NCI-H2227 (cell line): ENCODE measurements at regions not wholly inside any gene's neighbourhood (a gene's known extent, or its start where the extent isn't known, plus 50 kb on each side); places are given as distances from the start of the nearest gene placed in this dataset.
A peak's percentile ranks its signal among the peaks of the same experiment; 100 is the strongest.
"Not testable (repeated sequence)": the region's sequence is repeated elsewhere in the genome, so short reads cannot be mapped to it uniquely, and the experiment has no call there.

Experiments
- DNase-seq: peaks from one replicate; lab custom pipeline; 2025; ENCODE audit not compliant: unreplicated experiment; lab: John Stamatoyannopoulos, UW

DNA sequence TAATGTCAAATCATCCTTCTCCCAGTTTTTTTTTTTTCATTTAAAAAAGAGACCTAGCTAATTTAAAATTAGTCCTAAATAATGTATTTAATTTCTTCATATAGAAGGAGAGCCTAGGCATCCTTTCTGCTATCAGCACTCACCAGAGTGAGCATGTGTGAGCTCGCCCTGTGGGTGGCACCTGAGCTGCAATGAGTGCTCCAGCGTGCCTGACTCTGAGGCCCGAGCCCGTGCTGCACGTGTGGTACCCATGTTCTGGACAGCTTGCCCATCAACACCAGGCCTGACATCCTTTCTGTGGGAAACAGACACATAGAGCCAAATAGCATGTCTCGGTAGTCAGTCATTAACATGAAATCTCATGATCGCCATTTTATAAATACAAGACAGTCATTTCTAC lies 381.4 kb downstream of the DTWD2 start:
- no peak for DNase-seq

DNA sequence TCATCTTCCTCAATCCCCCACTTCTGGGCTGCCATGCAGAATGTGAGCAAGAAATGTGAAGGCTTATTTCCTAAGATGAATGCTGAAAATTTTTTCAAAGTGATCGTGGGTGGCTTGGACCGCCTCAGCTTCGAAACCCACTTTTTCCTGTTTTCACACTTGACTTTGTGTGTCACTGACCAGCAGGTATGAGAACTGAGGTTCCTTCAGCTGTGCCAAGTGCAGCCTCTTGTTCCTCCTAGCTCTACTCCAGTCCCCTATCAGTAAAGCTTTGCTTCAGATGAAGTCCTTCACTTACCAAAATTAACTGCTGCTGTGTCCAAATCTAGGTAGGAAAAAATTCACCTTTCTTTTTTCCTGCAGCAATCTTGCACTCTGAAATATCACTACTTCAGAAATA lies 382.6 kb downstream of the DTWD2 start:
- DNase-seq: no peak

DNA sequence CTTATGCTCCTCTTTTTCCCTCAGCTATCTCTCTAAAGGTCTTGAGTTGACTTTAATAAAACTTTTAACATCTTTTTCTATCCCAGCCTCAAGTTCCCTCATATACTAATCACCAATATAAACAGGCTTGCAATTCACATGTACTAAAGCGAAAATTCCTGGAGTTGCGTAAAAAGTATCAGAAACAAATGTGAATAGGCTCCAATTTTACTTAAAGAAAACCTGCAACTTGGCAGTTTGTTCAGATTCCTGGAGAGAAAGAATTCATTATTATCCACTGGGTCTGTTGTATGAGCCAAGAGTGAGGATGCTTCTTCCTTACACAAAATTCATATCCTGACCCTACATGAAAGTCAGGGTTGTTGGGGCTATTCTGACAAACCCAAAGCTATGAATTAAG lies 384.2 kb downstream of the DTWD2 start:
- DNase-seq: no peak

DNA sequence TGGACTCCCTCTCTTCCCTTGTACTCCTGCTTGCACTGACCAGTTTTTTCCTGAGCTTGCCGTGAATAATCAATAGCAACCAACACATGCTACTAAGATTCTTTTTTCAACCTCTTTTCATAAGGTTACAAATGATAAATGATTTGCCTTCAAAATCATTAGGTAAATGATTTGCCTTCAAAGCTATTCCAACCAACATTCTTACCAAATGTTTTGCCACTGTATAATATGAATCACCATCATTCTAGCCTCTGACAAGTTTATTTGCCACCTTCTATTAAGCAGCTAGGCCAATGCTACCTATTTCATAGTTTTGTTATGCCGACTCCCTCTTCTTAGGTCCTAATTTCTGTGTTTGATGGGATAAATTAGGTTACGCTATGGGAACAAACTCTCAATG lies 385.1 kb downstream of the DTWD2 start:
- DNase-seq: no peak

DNA sequence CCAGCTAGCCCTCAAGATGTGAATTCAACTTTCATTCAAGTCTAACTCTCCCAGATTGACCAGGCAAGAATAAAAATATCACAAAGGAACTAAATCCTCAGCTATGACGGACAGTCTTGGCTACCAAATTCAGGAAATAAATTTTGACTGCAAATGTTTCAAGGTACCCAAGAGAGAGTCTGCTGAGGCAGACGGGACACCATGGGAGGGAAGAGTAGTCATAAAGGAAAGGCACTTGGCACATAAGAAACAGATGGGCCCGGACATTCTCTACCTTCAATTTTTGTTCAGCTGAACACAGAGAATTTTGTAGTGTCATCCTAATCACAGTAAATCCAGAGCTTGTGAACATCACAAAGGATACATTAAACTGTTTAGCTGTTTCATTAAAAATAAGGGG lies 390.0 kb downstream of the DTWD2 start:
- peak; percentile 60 for DNase-seq

DNA sequence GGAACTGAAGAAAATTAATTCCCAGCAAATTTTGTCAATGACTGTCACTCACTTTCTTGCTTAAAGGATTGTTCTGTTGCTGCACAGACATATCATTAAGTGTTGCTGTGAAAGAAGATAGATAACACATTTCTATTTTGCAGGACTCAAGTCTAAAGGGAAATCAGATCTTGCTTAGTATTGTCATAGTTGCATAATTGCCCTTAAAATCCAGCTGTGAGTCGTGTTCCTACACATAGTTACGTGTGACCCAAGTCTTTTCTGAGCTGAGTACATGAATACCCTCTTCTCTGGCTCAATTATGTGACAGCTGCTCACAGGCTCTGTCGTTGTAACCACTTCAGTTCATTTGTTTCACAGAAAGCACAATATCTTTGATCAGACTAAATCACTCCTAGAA lies 390.8 kb downstream of the DTWD2 start:
- peak; percentile 84 for DNase-seq

DNA sequence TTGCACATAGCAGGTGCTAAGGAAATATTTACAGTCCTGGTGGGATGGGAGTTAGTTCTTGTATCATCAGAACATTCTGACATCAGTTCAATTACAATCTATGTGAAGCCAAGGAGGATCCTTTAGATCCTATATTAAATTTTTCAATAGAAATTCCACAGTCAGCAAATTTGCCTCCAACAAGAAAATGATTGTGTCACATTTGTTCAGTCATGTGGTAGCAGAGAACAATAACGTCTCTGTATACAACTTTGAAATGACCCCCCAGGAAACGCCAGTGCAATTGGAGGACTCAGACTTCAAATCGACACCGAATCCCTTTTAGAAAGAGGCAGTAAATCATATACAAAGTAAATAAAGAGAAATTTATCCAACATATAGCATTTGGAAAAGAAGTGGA lies 392.1 kb downstream of the DTWD2 start:
- no peak for DNase-seq

DNA sequence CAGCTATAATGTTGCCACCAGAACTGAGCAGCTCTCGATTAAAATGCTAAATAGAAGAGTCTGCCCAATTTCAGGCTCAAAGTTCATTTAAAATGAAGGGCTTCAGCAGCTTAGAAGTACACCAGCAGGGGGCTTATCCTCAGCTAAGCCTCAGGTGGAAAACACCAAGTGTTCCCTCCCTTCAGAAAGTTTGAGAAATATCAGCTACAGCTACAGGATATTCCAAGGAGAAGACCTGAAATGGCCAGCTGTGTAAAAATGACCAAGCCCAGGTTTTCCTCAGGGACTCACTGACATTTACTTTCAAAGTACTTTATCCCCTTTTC lies 395.4 kb downstream of the DTWD2 start:
- DNase-seq: no peak

DNA sequence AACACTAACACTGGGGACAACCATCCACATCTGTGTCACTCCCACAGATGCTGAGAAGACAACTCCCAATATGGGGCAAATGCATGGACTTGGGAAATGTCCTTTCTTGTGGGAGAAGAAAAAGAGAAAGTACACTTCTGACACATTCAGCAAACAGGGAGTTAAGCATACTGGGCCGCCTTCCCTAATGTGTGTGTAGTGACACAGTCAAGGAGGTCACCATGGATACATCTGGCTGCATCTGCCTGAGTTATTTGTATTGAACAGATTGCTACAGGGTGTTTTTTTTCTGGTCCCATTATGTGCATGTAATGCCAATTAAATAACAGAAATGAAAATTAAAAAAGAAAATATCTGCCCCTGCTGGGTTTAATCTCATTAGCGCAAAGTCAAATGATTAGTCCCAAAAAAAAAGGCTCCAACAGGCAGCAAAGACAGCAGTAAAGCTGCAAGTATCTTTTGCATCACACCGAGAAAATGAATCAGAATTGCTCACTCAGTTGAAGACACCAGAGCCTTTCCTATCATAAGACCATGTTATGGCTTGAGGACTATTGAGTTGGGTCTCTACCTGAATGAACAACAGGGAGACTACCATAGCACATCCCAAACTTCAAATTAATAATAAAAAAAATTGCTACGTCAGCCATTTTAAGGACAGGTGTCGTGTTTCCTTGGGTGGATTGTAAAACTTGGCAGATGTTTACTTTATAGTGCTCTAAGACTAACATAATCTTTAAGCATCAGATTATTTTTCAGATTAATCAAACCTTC lies 395.9 kb downstream of the DTWD2 start:
- no peak for DNase-seq

DNA sequence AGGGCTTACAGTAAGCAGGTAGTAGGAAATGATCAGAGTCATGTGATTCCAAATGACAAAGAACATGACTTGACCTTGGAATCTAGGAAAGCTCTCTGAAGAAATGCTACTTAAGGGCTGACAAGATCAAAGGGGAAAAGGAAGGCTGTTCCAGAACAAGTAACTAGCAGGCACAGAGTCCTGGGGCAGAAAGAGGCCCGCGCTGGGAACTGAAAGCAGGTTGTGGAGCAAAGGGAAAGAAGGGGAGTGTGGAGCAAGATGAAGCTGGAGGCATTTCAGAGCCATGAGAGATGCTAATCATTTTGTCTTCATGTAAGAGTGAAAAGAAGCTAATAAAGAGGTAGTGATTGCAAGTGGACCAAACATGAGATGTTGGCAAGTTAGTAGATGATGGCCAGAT lies 397.5 kb downstream of the DTWD2 start:
- DNase-seq: no peak

DNA sequence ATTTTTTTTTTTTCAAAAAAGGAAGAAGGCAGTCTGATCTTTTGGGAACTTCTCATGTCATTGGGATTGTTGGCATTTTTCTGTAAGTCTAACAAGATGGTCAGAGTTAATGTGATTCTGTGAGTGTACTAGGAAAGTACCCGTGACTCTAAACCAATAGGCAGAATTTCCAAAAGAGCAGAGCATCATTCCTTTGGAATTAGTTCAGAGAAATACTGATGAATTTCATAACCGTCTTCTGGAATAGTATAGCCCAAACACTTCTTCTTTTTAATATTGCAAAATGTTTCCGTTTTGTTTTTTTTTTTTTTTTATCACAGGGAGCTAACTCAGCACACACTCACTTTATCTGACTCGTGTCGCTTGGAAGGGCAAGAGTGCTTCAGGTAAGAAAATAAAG lies 407.4 kb downstream of the DTWD2 start:
- no peak for DNase-seq

DNA sequence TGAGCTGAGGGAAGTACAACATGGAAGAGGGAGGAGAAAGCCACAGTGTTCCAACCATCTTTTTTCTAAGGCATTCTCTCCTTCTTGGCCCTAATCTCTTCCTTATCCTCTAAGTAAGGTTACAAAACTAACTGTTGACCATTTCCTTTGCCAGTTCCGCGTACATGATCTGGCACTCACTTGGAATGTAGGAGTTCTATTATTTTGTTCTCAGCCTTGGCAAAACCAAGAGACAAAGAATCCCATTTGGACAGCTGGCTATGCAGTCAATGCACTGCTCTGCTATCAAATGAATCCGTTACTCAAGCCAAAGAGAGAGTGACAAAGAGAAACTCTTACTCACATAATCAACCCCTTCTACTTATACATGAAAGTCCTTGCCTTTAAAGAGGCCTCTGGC lies 410.3 kb downstream of the DTWD2 start:
- no peak for DNase-seq

DNA sequence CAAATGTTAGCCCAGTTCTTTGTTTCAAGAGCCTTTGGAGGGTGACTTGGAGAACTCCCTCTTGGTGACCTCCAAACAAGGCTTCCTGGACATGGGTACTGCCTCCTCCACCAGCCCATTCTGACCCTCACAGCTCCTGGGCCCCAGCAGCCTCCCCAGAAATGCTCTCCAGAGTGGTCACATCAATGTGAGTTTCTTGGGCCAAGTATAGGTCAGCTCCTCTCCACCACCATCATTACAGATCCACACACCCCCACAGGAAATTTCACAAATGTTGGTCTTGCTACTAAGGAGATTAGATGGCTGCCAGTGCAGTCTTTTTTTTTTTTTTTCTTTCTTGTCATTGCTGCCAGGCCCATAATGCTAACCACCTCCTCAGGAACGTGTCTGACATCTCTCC lies 410.7 kb downstream of the DTWD2 start:
- no peak for DNase-seq

DNA sequence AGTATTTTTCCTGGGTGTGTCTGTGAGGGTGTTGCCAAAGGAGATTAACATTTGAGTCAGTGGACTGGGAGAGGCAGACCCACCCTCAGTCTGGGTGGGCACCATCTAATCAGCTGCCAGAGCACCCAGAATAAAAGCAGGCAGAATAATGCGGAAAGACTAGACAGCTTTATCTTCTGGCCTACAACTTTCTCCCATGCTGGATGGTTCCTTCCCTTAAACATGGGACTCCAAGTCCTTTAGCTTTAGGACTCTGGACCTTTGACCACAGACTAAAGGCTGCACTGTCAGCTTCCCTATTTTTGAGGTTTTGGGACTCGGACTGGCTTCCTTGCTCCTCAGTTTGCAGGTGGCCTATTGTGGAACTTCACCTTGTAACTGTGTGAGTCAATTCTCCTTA lies 418.1 kb downstream of the DTWD2 start:
- not testable (repeated sequence) for DNase-seq

DNA sequence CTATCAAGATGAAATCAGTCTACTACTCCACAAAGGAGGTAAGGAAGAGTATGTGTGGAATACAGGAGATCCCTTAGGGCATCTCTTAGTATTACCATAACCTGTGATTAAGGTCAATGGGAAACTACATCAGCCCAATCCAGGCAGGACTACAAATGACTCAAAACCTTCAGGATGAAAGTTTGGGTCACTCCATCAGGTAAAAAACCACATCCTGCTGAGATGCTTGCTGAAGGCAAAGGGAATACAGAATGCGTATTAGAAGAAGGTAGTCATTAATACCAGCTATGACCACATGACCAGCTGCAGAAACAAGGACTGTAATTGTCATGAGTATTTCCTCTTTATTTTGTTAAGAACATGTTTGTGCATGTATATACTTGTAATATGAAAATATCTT lies 418.8 kb downstream of the DTWD2 start:
- DNase-seq: not testable (repeated sequence)

DNA sequence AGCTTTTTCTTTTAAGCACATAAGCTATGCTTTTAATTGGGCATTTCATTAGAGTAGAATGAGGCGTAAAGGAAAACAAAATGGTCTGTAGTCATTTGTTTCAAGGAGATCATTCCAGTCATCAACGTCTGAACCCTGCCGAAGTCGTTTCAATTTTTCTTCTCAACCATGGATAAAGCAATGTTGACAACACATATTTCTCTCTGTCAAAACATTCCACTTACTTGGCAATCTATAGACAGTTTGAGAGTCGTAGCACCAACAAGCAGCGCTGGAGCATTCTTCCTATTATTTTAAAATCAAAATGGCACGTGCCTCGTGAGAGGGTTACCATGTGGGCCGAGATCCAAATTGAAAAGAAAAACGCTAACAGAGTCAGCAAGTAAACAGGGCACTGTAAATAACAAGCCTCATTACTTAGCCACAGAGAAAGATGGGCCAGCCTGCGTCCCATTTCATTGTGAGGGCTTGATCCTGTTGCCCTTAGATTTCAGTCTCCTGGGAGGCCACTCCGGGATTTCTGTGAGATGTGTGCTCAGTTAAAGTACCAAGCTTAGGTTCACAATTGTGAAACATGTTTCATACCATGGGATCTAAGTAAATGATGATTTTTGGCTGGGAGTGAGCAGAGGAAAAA lies 422.9 kb downstream of the DTWD2 start:
- DNase-seq: no peak

DNA sequence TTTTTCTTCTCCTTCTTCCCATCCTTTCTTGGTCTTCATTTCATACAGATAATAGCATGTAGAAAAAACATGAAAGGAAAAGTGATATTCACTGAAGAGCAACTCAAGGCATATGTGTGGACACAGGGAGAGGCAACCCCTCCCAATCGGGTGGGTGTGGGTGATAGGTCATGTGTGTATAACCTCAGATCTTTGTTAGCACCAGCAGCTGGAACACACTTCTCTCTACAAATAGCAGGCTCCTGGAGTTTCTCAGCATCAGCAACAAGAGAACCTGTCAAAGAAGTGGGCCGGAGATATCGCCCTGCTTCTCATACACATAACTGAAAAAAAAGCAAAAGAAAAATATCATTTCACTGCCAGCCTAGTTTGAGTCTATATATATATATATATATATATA lies 426.4 kb downstream of the DTWD2 start:
- DNase-seq: no peak

DNA sequence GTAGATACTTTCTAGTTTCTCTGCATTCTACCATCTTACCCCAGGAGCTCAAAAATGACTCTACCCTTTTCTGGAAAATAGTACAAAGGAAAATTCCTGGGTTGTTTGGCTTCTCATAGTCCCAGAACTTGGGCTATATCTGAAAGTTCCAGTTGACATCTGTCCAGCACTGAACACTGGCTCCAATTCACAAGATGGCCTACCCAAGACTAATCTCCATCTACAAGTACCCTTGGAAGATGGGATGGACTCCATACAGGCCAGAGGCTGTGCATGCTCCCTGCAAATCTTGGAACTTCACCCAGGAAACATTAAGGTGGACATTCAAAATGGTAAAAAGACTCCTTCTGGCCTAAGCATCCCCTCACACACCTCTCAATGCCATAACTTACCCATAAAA lies 427.1 kb downstream of the DTWD2 start:
- DNase-seq: no peak

DNA sequence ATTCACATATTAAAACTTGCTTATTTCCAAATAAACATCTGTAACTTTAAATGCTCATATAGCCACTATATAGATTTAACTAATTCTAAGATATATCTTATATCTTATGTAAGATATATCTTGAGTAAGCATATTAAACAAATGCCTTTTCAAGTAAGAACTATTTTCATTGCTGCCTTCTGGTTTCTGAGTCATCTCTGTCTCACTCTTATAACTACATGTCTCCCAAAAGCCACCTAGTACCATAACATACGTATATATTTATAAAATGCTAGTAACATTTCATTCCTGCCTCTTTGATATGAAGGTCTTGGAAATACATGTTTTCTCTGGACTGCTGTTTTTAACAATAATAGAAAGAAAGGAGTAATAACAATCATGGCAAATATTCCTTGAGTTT lies 429.5 kb downstream of the DTWD2 start:
- no peak for DNase-seq

DNA sequence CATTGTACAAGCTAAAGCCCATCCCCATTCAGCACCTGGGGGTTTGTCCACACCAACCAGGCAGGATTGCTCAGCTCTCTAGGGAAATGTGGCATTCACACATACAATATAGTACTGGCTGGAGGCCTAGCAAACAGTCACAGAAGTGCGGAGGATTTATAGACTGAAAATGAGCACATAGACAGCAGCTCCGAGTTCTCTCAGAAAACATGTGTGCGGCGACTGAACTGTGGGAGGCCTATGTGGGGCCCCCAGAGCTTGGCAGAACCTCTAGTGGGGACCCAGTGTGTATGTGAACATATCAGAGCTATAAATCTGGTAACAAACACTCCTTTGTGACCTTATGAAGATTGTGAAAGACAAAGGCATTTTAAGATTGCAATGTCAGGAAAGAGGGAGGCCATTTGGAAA lies 431.1 kb downstream of the DTWD2 start:
- no peak for DNase-seq

DNA sequence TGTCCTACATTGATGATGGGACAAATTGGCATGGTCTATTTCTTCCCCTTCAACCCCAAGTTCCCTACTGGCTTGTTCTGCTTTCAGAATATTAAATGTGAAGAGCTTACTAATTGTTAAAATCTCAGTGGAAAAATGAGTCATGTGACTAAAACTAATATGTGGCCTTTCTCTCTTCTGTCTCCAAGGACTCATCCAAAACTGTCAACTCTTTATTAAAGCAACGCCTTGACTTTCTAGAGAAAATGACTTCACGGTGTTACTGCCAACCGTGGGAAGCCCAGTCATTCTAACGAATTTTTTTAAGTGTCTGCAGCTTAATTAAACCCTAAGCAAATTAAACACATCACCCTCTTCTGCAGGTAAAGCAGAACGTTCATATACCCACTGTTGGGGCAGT lies 431.6 kb downstream of the DTWD2 start:
- no peak for DNase-seq

DNA sequence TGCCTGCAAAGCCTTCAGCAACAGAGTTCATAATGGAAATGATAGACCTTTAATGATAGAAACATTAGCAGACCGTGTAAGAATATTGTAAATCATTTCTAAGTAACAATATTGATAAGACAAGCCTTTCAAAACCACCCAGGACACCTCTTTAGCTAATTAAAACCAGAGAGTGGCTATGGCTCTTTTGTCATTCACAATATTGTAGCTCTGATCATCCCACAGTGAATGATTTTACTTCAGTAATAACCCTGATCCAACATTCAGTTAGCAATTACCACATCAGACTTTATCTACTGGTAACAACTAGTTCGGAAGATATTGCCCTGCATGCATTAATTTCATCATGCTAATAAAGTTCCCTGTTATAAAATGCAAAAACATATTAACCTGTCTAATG lies 432.6 kb downstream of the DTWD2 start:
- no peak for DNase-seq

DNA sequence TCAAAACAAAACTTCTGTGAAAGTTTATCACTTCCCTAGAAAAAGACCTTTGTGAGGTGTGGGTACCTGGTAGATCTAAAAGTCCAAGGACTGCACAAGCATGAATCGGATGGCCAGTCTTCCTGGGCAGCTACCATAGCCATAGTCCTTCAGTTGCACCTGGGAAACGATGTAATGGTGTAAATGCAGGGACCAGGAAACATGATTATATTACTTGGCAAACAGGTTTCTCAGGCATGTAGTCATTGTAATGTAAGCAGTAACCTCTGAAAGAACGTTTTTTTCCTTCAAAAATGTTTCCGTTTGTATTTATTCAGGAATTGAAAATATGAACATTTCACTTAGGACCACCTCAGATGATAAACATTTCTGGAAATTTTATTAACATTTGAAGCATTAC lies 433.4 kb downstream of the DTWD2 start:
- no peak for DNase-seq
